HT1080 (cell line): ENCODE measurements at regions not wholly inside any gene's neighbourhood (a gene's known extent, or its start where the extent isn't known, plus 50 kb on each side); places are given as distances from the start of the nearest gene placed in this dataset.

ENCODE experiments used
- DNase-seq: peaks from one replicate; pipeline ENCODE4 v3.0.0-alpha.2; 2015; ENCODE audit warnings: low read depth

DNA sequence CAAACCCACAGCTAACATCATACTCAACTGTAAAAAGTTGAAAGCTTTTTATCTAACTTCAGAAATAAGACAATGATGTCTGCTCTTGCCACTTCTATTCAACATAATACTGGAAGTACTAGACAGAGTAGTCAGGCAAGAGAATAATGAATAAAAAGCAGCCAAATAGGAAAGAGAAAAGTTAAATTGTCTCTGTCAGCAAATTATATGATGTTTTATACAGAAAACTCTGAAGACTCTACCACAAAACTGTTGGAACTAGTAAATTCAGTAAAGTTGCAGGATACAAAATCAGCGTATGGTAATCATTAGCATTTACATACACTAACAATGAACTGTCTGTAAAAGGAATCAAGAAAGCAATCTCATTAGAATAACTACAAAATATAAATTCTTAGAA lies 752.9 kb upstream of the CT83 start:
- no peak for DNase-seq

DNA sequence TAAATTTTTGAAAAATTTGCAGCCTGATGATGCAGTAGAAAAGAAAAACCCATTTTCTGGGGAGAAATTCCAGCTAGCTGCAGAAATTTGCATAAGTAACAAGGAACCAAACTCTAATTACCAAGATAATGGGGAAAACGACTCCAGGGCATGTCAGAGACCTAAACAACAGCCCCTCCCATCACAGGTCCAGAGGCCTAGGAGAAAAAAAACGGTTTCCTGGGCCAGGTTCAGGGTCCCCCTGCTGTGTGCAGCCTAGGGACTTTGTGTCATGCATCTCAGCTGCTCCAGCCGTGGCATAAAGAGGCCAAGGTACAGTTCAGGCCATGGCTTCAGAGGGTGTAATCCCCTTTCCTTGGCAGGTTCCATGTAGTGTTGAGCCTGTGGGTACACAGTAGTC lies 733.7 kb upstream of the CT83 start:
- no peak for DNase-seq

- no peak for DNase-seq
These were observed 684.5 kb upstream of the CT83 start for GRCh38 chrX:117147249-117147648.

DNA sequence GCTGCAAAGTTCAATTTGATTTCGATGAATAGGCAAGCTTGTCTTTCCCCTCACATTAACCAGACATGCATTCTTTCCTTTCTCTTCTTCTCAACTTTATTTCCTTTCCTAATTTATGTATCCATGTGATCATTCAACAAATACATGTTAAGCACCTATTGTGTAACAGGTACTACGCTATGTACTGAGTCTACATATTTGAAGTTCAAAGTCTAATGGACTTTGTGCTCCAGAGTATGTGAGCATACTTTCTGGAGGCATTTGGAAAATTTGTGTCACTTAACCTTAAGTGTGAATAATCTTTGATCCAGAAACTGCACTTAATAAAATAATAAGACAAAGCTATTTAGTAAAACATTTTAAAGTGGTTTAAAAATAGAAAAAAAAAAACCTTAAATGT lies 675.3 kb upstream of the CT83 start:
- DNase-seq, result no peak

GRCh38 chrX:117134983-117135382 lies 672.2 kb upstream of the CT83 start:
- DNase-seq, result no peak

DNA sequence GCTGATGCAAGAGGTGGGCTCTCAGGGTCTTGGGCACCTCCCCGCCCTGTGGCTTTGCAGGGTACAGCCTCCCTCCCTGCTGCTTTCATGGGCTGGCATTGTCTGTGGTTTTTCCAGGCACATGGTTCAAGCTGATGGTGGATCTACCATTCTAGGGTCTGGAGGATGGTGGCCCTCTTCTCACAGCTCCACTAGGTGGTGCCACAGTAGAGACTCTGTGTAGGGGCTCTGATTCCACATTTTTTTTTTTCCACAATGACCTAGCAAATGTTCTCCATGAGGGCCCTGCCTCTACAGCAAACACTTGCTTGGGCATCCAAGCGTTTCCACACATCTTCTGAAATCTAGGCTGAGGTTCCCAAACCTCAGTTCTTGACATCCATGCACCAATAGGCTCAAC lies 657.9 kb upstream of the CT83 start:
- no peak for DNase-seq

- DNase-seq, result no peak
These were observed 633.8 kb upstream of the CT83 start for GRCh38 chrX:117096528-117096927.

GRCh38 chrX:117095393-117095792 lies 632.6 kb upstream of the CT83 start:
- no peak for DNase-seq

DNA sequence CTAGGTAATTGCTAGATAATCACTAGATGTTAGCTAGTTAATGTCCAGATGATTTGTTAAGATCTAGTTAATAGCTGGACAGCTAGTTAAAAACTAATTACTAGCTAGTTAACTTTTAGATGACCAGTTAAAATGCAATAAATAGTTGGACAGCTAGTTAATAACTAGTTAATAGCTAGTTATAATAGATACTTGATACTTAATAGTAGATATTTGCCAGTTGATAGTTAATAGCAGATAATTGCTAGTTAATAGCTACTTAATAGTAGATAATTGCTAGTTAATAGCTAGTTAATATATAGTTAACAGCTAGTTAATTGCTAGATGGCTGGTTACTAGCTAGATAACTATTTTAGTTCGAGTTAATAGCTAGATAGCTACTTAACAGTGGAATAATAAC lies 631.4 kb upstream of the CT83 start:
- no peak for DNase-seq

- DNase-seq, result no peak
These were observed 630.5 kb upstream of the CT83 start for GRCh38 chrX:117093319-117093718.

GRCh38 chrX:117092641-117093040 lies 629.9 kb upstream of the CT83 start:
- no peak for DNase-seq

GRCh38 chrX:117063224-117063623 lies 600.4 kb upstream of the CT83 start:
- no peak for DNase-seq

- DNase-seq, result no peak
These were observed 597.1 kb upstream of the CT83 start for GRCh38 chrX:117059848-117060247.

DNA sequence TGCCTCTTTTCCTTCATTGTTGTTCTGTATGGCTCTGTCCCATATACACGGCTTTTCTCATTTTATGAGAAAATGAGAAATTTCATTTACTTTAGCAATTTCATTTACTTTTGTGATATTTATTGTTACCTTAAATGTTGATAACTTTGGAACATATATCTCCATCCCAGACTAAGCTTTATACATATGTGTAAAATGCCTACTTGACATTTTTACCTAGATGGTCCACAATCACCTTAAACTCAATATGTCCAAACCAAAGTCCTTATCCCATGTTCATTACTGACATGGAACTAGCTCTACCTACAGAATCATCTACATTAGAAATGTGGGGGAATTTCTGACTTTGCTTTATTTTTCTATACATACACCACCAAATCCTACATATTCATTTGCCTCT lies 590.5 kb upstream of the CT83 start:
- DNase-seq, result no peak

DNA sequence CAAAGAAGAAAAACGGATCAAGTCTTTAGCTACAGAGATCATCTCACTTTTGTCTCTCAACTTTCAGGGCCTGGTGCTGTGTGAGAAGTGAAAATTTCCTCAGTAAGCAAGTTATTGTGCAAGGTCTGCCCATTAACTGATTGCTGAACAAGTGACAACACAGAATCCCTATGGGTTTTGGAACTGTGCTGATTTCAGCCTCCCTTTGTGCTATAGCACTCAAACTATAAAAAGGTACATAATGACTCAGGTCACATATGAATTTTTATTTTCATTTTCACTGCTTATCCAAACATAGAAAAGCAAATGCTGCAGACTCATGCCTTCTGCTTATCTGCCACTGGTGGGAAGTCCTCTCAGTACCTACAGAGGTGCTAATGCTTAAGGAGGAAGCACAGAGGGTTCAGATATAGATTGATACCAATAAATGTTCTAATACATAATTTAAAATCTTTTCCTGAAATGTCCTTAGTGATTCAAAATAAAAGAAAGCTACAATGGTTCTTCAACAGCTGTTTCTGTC lies 576.2 kb upstream of the CT83 start:
- DNase-seq, result no peak

DNA sequence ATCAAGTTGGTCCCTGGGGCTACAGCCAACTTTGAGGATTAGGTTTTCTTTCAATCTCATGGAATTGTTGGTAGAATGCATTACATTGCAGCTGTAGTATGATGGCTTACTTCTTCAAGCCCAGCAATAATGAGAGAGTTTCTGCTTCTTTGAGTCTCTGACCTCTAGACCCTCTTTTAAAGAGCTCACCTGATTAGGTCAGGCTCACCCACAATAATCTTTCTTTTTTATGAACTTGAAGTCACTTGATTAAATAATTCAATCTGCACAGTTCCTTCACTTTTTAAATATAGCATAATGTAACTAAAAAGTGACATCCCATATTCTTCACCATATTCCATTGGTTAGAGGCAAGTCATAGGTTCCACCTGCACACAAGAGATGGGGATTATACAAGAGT lies 547.5 kb upstream of the CT83 start:
- no peak for DNase-seq

DNA sequence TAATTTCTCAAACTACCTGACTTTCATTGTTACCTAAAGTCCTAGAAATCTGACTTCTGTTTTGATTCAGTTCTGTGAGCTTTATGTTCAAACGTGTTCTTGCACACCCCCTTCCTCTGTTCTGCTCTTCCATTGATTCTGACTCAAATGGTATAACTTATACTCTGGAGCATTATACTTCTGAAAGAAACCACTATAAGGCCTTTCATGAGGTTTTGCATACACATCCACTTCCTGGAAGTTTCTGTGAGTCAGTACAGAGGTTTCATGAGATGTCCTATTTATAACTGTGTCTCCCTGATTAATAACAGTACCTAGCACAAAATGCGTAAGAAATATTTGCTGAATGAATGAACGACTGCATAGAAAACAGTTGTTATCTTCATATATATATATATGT lies 540.2 kb upstream of the CT83 start:
- DNase-seq, result peak; percentile 0

GRCh38 chrX:116975517-116975916 lies 512.7 kb upstream of the CT83 start:
- no peak for DNase-seq

DNA sequence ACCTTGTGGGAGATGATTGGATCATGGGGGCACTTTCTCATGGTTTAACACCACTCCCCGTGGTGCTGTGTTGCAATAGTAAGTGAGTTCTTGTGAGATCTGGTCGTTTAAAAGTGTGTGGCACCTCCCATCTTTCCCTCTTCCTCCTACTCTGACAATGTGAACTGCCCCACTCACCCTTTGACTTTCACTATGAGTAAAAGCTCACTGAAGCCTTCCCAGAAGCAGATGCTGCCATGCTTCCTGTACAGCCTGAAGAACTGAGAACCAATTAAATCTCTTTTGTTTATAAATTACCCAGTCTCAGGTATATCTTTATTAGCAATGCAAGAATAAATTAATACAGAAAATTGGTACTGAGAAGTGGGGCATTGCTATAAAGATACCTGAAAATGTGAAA lies 509.6 kb upstream of the CT83 start:
- no peak for DNase-seq

DNA sequence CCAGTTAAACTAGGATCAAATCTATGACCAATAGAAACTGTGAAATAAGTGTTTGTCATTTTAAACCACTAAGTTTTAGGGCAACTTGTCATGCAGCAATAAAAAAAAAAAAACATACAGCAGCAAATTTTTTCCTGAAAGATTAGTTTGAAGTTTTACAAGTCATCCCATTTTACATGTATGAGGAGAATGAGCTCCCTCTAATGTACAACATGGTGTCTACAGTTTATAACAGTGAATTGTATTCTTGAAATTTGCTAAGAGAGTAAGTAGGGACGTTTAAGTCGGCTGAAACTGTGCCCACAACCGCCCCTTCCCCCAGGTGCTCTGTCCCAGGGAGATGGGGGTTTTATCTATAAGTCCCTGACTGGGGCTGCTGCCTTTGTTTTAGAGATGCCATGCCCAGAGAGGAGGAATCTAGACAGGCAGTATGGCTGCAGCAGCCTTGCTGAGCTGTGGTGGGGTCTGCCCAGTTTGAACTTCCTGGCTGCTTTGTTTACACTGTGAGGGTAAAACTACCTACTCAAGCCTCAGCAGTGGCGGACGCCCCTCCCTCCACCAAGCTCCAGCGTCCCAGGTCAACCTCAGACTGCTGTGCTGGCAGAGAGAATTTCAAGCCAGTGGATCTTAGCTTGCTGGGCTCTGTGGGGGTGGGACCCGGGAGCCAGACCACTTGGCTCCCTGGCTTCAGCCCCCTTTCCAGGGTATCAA lies 499.3 kb upstream of the CT83 start:
- DNase-seq, result no peak

DNA sequence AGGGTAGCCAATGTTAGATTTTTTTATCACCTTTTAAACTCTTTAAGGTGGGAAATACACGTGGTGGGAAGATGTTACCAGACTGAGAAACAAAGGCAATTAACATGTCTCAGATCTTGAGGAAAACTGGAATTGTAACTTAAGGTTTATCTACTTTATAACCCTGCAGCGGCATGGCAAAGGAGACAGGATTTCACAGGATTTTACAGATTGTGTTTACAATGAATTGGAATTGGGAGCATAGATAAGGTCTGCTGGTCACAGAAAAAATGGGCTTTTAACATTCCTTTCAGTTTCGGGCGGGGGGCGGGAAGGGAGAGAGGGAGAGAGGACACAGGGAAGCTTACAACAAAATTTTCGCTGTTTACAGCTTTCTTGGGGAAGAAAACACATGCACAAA lies 467.5 kb upstream of the CT83 start:
- DNase-seq, result no peak

DNA sequence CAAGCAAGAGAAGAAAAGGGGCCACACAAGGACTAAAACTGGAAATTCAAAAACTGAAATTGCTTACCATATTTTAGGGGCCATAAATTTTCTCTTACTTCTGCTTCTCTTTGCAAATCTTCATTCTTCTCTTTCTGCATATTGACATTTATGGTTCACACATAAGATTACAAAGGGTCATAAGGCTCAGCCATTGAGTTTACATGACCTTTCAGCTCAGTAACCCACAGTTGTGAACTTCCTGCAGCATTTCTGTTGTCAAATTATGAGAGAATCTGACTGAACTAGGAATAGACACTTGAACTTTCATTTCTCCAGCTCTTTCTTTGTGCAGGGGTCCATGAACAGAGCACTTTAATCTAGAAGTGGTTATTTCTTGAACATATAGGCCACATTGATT lies 434.8 kb upstream of the CT83 start:
- no peak for DNase-seq

DNA sequence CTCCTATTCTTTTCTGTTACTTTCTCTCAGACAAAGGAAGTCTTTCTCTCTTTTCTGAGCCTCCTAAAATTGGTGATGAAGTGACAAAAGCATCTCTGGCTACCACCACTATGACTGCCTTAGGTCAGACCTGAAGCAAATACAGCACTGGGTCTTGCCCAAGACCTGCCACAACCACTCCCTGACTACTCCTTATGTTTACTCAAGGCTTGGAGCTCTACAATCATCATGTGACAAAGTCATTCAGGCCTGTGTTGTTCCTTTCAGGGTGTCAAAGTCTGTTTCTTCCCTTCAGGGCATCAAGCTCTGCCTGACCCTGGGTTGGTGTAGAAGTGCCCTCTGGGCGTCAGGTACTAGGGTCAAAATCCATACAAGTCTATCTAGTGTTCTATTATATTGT lies 419.2 kb upstream of the CT83 start:
- DNase-seq, result no peak

DNA sequence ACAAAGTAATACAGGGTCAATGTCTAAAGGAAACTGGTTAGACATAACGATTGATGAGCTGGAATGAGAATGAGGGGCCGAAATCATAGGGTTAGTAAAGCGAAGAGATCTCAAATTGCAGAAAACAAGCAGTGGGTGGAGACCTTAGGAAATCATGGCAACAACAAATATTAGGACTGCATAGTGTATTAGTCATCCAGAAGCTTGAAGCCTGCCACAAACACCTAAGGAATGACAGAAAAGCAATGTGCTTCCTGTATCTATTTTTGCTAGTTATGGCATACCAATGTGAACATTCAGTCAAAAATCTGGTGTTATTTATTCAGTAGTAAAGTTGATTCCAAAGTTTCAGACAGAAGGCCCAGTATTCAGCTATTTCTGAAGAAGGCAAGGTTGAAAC lies 410.9 kb upstream of the CT83 start:
- peak; percentile 80 for DNase-seq
